Stimulated activated CD4-positive, alpha-beta T cell treated with anti-CD3 and anti-CD28 coated beads, TNF-alpha, amount 100 ng/mL, for 1 hour (primary cell): ENCODE measurements at regions not wholly inside any gene's neighbourhood (a gene's known extent, or its start where the extent isn't known, plus 50 kb on each side); places are given as distances from the start of the nearest gene placed in this dataset.

ENCODE experiments used
- DNase-seq, 3 donors: peaks; one replicate each; pipeline ENCODE4 v3.0.0-alpha.2; 2020; ENCODE audit warnings: low read depth in 3 of 3, low spot score in 1 of 3

GRCh38 chr1:228823200-228823599 lies 87.9 kb downstream of the RHOU start:
- no peak for DNase-seq

- DNase-seq = no peak
Observed at GRCh38 chr1:228824366-228824765, 89.1 kb downstream of the RHOU start.

- DNase-seq = no peak
Observed at GRCh38 chr1:228825041-228825440, 89.8 kb downstream of the RHOU start.

DNA sequence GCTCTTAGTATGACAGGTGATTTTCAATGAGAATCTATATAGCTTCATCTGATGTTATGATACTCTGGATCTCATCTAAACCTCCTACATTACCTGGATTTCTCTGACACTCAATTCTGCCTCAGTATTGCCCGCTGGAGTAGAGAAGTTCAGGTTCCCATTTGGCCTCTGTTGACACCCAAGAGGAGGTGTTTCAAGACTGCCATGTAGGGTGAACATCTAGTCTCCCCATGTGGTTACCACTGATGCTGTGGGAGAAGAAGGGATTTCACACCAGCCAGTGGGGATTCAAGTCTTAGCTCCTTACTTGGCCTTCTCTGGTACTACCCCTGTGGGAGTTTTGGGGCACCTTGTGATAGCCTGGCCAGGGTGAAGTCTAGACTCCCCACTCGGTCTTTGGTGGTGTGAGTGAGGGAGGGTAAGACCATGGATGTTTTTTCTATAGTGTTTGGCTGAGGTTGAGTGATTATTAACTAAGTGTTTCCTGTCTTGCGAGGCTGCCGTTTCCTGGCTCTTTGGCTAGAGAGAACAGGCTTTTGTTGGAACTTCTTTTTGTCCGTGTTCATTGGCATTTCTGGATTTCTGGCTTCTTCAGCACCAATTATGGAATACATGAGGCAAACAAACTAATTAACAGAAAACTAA lies 90.7 kb downstream of the RHOU start:
- DNase-seq = no peak

DNA sequence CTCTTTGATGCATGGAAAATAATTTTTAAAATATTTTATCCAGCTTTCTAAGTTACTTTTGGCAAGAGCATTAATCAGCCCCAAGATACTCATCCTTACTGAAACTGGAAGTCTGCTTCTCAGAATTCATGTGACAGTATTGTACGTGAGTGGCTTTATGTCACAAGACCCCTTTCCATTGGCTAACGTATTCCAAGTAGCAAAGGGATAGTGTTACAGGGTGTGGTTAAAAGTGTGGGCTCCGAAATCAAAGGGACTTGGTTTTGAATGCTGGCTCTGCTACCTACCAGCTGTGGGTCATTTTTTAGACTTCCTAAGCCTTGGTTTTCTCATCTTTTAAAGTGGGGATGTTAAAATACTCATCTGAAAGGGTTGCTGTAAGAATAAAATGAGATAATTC lies 91.7 kb downstream of the RHOU start:
- no peak for DNase-seq

- DNase-seq = no peak
Observed at GRCh38 chr1:228828151-228828550, 92.9 kb downstream of the RHOU start.

- DNase-seq = no peak
Observed at GRCh38 chr1:228830185-228830953, 95.1 kb downstream of the RHOU start.

DNA sequence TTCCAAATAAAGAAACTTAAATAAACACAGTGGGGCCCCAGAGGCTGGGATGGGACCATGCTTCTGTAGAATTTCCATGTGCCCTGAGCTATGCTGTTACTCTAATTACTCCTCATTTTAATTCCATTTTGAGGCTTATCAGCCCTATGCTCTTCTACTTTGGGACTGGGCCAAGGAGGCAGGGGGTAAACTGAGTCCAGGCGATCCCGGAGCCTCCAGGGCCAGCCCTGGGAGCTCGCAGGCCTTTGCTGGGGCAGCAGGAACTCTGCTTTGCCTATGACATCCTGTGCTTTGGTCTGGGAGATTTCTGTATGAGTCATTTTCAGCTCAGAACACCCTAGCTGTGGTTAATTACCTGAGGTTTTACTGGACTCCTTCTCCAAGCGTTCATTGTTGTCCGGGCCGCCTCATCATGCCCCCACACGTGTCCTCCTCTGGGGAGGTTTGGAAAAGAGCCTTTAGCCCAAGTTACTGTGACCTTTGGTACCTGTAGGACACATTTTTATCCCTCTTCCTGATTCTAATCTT lies 95.7 kb downstream of the RHOU start:
- no peak for DNase-seq

- no peak for DNase-seq
Observed at GRCh38 chr1:228833911-228834688, 98.8 kb downstream of the RHOU start.

- no peak for DNase-seq
Observed at GRCh38 chr1:228835456-228835855, 100.2 kb downstream of the RHOU start.

DNA sequence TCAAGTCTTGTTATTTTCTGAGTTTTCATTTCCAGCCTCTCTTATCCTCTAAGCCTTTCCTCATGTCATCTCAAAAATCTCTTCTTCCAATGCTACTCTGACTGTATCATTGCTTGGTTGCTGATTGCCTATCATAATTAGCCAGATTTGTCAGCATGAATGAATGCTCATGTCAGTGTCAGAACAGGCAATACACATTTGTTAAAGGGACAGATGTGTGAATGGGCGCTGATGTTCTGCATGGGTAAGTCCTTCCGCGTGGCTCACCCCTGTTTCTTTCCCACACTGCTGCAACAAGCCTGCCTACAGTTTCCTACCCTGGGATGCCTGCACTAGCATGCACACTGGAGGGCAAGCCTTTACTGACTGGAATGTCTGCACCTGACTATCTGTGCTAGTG lies 100.6 kb downstream of the RHOU start:
- DNase-seq = no peak

DNA sequence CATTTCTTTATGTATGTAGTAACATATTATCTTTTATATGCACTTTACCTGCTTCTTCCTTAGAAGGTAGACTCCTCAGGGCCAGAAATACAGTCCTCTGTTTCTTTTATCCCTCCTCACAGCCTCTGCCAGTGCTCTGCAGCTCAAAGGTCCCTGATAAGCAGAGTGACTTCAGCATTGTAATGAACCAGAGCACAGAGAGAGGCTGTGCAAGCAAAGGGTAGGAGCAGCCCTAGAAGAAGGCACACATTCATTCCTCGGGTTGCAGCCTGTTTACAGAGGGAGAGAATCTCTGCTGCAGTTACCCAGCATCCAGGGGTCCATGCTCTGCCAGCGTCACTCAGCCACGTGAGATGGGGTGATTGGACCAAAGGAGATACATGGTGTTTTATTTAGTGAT lies 101.1 kb downstream of the RHOU start:
- DNase-seq = no peak

DNA sequence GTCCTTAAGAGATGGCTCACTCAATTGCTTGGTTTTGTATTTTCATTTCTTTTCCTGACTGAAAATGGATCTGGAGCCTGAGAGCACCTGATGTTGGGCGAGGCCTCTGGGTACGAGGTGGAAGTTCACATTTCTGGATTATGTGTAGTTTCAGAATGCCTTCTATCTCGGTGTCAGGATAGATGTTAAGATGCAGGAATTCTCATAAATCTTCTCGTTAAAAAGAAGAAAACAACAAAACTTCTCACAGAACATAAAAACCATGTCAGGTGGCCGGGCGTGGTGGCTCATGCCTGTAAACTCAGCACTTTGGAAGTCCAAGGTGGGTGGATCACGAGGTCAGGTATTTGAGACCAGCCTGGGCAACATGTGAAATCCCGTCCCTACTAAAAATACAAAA lies 101.8 kb downstream of the RHOU start:
- DNase-seq = no peak

- no peak for DNase-seq
Observed at GRCh38 chr1:228837817-228838716, 102.8 kb downstream of the RHOU start.

DNA sequence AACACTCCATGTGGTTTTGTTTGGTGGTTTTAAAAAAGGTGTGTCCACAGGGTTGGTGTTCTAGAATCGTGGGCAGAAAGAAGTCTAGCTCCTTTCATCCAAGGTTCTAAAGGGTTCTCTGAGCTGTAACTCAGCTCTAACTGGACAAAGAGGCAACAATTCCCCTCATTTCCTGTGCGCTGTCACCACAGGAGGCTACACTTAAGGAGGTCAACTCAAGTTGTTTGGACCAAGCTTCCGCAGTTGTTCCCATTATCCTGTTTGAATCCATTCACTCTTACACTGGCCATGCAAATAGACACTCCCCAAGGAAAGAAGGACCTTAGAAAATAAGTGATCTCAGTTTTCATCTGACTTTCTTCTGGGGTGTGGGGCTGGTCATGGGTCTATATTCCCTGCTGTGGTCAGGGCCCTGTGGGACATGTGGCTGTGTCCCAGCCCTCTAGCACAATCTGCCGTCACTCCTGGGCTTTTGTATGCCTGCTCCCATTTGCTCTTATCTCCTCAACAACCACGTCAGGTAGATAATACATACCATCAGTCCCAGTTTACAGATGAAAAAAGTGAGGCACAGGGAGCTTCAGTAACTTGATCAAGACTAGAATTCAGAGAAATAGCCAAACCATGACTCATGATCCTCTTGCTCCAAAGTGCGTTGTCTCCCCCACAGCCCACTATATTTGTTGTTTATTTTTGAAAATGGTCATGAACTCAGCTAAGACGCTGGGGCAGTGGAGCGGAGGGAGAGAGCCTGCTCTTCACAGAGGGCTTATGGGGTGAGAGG lies 103.6 kb downstream of the RHOU start:
- DNase-seq = no peak

- no peak for DNase-seq
Observed at GRCh38 chr1:228839656-228840055, 104.4 kb downstream of the RHOU start.

DNA sequence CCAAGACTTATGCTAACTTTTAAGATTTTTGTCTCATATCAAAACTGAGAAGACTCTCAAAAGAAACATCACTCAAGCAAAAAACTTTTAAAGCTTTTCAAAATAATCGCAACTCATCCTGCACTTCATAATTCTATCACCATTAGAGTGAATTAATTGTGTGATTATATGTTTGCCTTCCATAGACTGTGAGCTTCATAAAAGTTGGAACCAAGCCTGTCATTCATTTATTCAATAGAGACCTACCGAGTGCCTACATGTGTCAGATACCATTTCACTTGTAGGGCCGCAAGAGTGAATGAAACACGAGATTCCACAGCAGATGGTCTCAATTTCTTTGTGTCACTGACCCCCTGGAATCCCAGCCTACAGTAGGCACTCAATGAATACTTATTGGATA lies 106.4 kb downstream of the RHOU start:
- no peak for DNase-seq

DNA sequence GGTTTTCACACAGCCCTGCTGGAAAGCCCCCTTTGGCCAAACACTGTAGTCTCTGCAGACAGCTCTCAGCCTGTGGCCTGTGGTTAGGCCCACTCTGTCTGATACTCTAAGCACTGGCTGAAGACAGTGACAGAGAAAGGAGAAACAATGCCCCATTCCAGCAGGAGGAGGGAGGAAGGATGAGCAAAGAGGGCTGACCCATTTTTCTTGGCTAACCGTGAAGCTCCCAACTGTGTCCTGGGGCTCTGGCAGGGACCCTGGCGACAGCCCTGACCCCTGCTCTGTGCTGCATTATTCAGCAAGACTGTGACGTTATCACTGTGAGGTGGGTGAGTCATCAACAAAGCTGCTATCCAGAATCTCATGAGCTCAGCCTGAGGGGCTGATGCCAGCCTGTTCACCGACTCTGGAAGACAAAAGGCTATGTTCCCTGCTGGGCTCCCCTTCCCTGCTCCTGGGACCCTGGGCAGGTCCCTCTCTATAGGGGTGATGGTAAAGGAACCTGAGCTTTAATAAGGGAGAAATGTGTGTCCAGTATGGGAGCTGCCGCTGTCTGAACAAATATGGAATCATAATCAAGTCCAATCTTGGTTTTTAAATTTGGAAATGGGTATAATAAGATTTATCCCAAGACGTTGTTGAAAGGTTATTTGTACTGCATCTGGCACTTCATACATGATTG lies 107.0 kb downstream of the RHOU start:
- no peak for DNase-seq

DNA sequence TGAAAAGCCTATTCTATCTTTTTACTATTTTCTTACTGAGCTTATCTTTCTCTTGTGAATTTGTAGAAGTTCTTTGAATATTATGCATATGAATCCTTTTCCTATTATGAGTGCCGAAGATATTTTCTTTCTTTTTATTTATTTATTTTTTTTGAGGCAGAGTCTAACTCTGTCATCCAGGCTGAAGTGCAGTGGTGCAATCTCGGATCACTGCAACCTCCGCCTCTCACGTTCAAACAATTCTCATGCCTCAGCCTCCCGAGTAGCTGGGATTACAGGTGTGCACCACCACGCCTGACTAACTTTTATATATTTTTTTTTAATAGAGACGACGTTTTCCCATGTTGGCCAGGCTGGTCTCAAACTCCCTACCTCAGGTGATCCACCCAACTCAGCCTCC lies 109.8 kb downstream of the RHOU start:
- no peak for DNase-seq

DNA sequence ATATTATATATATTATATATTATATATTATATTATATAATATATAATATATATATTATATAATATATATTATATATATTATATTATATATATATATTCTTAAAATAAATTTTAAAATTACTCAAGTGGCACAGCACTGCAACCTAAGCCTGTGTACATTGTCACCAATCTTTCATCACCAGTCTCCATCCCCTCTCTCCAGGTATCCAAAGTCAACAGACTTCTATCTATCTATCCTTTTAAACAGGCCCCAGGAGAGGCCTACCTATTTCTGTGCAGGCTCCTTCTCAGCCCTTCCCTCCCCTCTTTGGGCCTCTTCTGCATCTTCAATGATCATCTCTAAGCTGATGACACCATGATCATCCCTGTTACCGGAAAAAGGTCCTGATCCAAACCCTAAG lies 111.7 kb downstream of the RHOU start:
- no peak for DNase-seq
